GM12878 (cell line): ENCODE measurements at regions not wholly inside any gene's neighbourhood (a gene's known extent, or its start where the extent isn't known, plus 50 kb on each side); places are given as distances from the start of the nearest gene placed in this dataset.

ENCODE experiments used
- ATAC-seq: fragments of 200-7000 bp; cut with Tn5 transposase; 3 replicates; pipeline ENCODE4 v1.9.1; 2020; ENCODE audit warnings: mild to moderate bottlenecking, moderate library complexity
- BruUV-seq: library from RNA; stranded (reverse); fragments of 400-500 nt; replicated peaks from 2 replicates; lab custom pipeline; 2021; lab: Mats Ljungman, UMichigan
- CTCF ChIA-PET: fragments of 300-600 bp; sonication (Branson Sonifier 250); formaldehyde crosslinking; extraction: SDS; loops from one replicate; lab custom pipeline; 2021; ENCODE audit warnings: inconsistent platforms; lab: Yijun Ruan, JAX
- POLR2A ChIA-PET: fragments of 350-600 bp; formaldehyde crosslinking; extraction: SDS; loops from one replicate; lab custom pipeline; 2021; ENCODE audit warnings: inconsistent platforms; lab: Charles Lee
- RAD21 ChIA-PET: fragments of 300-600 bp; sonication (Branson Sonifier 250); formaldehyde crosslinking; loops from one replicate; lab custom pipeline; 2023; ENCODE audit warnings: antibody characterized with exemption; ENCODE audit not compliant: unreplicated experiment; lab: Charles Lee
- SMC1A ChIA-PET: fragments of 300-600 bp; sonication (Branson Sonifier 250); formaldehyde crosslinking; loops from one replicate; lab custom pipeline; 2023; ENCODE audit not compliant: unreplicated experiment, uncharacterized antibody; lab: Charles Lee
- DNase-seq: peaks from one replicate; pipeline ENCODE4 v3.0.0-alpha.2; 2011; ENCODE audit warnings: low read depth, low spot score
- FAIRE-seq: peaks from 3 replicates; lab custom pipeline; 2011; peaks lifted over from hg19 to GRCh38; lab: Jason Lieb, UNC
- H2AFZ ChIP-seq: 2 replicates; pipeline ENCODE4 v1.6.0; 2011; ENCODE audit warnings: low read depth, low read length, control low read depth; ENCODE audit not compliant: control insufficient read depth
- H3K27ac ChIP-seq: 2 replicates; pipeline ENCODE4 v1.5.1; 2011; ENCODE audit warnings: control low read depth; ENCODE audit not compliant: control insufficient read depth, insufficient read depth
- H3K27me3 ChIP-seq, 2 experiments: replicated peaks in 1 of 2; 2 replicates each; pipeline versions ENCODE4 v1.6.0 to v1.6.1; 2011; ENCODE audit warnings: low read length in 1 of 2; ENCODE audit not compliant: control insufficient read depth in 2 of 2, insufficient read depth in 2 of 2
- H3K36me3 ChIP-seq, 2 experiments: 2 replicates each; pipeline ENCODE4 v1.5.1; 2011; ENCODE audit warnings: low read length in 1 of 2; ENCODE audit not compliant: control insufficient read depth in 2 of 2, insufficient read depth in 2 of 2
- H3K4me1 ChIP-seq: 2 replicates; pipeline ENCODE4 v1.6.1; 2011; ENCODE audit warnings: mild to moderate bottlenecking, low read length, moderate library complexity, mixed read lengths; ENCODE audit not compliant: control insufficient read depth, insufficient read depth
- H3K4me2 ChIP-seq: 2 replicates; pipeline ENCODE4 v1.6.0; 2011; ENCODE audit warnings: control low read depth; ENCODE audit not compliant: control insufficient read depth, insufficient read depth
- H3K4me3 ChIP-seq: fragments of 200-600 bp; sonication (generic); 2 replicates; pipeline ENCODE4 v1.5.1; 2016
- H3K79me2 ChIP-seq: 2 replicates; pipeline ENCODE4 v1.6.0; 2011; ENCODE audit warnings: low read length; ENCODE audit not compliant: control insufficient read depth, insufficient read depth
- H3K9ac ChIP-seq: 2 replicates; pipeline ENCODE4 v1.8.0; 2011; ENCODE audit warnings: low read length, control low read depth, mixed read lengths; ENCODE audit not compliant: control insufficient read depth, insufficient read depth
- H3K9me3 ChIP-seq: replicated peaks from 3 replicates; pipeline ENCODE4 v1.5.1; 2011; ENCODE audit warnings: mild to moderate bottlenecking, low read length; ENCODE audit not compliant: control insufficient read depth, insufficient read depth
- H4K20me1 ChIP-seq: 2 replicates; pipeline ENCODE4 v1.6.0; 2011; ENCODE audit not compliant: control insufficient read depth, insufficient read depth
- BHLHE40 ChIP-seq, 2 experiments: fragments of 450-650 bp in 1 of 2; IDR thresholded peaks; 2 replicates each; pipeline ENCODE4 v1.6.1; 2011 to 2017; ENCODE audit warnings: low read depth in 2 of 2, borderline replicate concordance in 1 of 2, improper control_type of control experiment in 1 of 2, low read length in 1 of 2, mild to moderate bottlenecking in 1 of 2
- CBFB ChIP-seq: IDR thresholded peaks from 2 replicates; pipeline ENCODE4 v1.6.1; 2016; ENCODE audit warnings: antibody characterized with exemption, low read depth
- EGR1 ChIP-seq, 2 experiments: IDR thresholded peaks; 1 replicate in 1 of 2; 2 replicates in 1 of 2; pipeline ENCODE4 v1.6.1; 2011 to 2012; ENCODE audit warnings: low read depth in 2 of 2, low read length in 2 of 2, borderline replicate concordance in 1 of 2, mild to moderate bottlenecking in 1 of 2, moderate library complexity in 1 of 2
- EZH2 ChIP-seq: IDR thresholded peaks from 2 replicates; pipeline ENCODE4 v1.6.1; 2012; ENCODE audit warnings: low read depth, mild to moderate bottlenecking, control low read depth, inconsistent platforms, low read length, borderline replicate concordance; ENCODE audit not compliant: control insufficient read depth
- FOS ChIP-seq: IDR thresholded peaks from 3 replicates; pipeline ENCODE4 v1.6.1; 2011; ENCODE audit warnings: borderline replicate concordance; ENCODE audit not compliant: insufficient read length; ENCODE audit errors: extremely low read depth
- FOXM1 ChIP-seq: IDR thresholded peaks from 2 replicates; pipeline ENCODE4 v1.6.1; 2012; ENCODE audit warnings: low read depth, mild to moderate bottlenecking, inconsistent platforms, low read length, moderate library complexity
- HDGF ChIP-seq: fragments of 450-650 bp; IDR thresholded peaks from 2 replicates; pipeline ENCODE4 v1.6.1; 2016; ENCODE audit warnings: antibody characterized with exemption
- MEF2A ChIP-seq: IDR thresholded peaks from 2 replicates; pipeline ENCODE4 v1.6.1; 2011; ENCODE audit warnings: low read depth, mild to moderate bottlenecking, low read length, moderate library complexity; ENCODE audit not compliant: insufficient read depth
- MXI1 ChIP-seq: fragments of 150-350 bp; IDR thresholded peaks from 2 replicates; pipeline ENCODE4 v1.6.1; 2011; ENCODE audit warnings: low read depth, mild to moderate bottlenecking, inconsistent platforms, low read length, improper control_type of control experiment
- NR2C2 ChIP-seq: IDR thresholded peaks from 2 replicates; pipeline ENCODE4 v1.6.1; 2011; ENCODE audit warnings: borderline replicate concordance, low read depth; ENCODE audit not compliant: control insufficient read depth, insufficient read length
- PML ChIP-seq: IDR thresholded peaks from 2 replicates; pipeline ENCODE4 v1.6.1; 2012; ENCODE audit warnings: low read length, inconsistent platforms
- RAD51 ChIP-seq: fragments of 450-650 bp; IDR thresholded peaks from 2 replicates; pipeline ENCODE4 v1.6.1; 2016; ENCODE audit warnings: moderate library complexity, mild to moderate bottlenecking, inconsistent platforms
- RUNX3 ChIP-seq: IDR thresholded peaks from 2 replicates; pipeline ENCODE4 v1.6.1; 2012; ENCODE audit warnings: low read length, inconsistent platforms
- STAT3 ChIP-seq: IDR thresholded peaks from 2 replicates; pipeline ENCODE4 v1.6.1; 2011; ENCODE audit warnings: low read depth, low read length, improper control_type of control experiment
- TARDBP ChIP-seq: IDR thresholded peaks from 2 replicates; pipeline ENCODE4 v1.6.1; 2016; ENCODE audit warnings: borderline replicate concordance
- ZNF384 ChIP-seq: IDR thresholded peaks from 2 replicates; pipeline ENCODE4 v1.6.1; 2012; ENCODE audit warnings: low read depth, mild to moderate bottlenecking, low read length, improper control_type of control experiment, borderline replicate concordance
- ZSCAN29 ChIP-seq: fragments of 450-650 bp; IDR thresholded peaks from 2 replicates; pipeline ENCODE4 v1.6.1; 2017; ENCODE audit warnings: mild to moderate bottlenecking, moderate library complexity
- WGBS: methylation state at CpG from one replicate; pipeline ENCODE4 v1.1.6; 2016; ENCODE audit warnings: low lambda C conversion rate; ENCODE audit not compliant: insufficient replicate concordance, insufficient coverage; ENCODE audit errors: missing lambda C conversion rate; 5-methylcytosine and 5-hydroxymethylcytosine counted together
- in situ Hi-C: fragments of 300-500 bp; cut with MboI; formaldehyde crosslinking; loops from 9 replicates; pipeline ENCODE4 v1.14.3; 2018; ENCODE audit warnings: mixed read lengths
- intact Hi-C: fragments of 100-400 bp; cut with micrococcal nuclease; formaldehyde crosslinking; loops from one replicate; pipeline ENCODE4 v1.14.2; 2022; ENCODE audit not compliant: unreplicated experiment
- TF ChIP-seq, protein P1 (sequence below): IDR thresholded peaks from 2 replicates; pipeline ENCODE4 v1.6.1; 2011; ENCODE audit warnings: low read depth, mild to moderate bottlenecking, low read length, moderate library complexity, borderline replicate concordance; ENCODE audit errors: extremely low read depth
- TF ChIP-seq, protein P2 (sequence below): fragments of 450-650 bp; IDR thresholded peaks from 2 replicates; pipeline ENCODE4 v1.6.1; 2017; ENCODE audit warnings: mild to moderate bottlenecking, moderate library complexity

GRCh38 chr11:112722876-112723275 lies 238.3 kb upstream of the NCAM1 start:
- H2AFZ ChIP-seq = no peak overlapping the region
- ChIA-PET SMC1A (no interaction called here), RAD21 (interaction anchor here (1.0 kb wide), 1 partner anchor 135 kb away, joined by 4 read pairs; no protein-coding TSS in a partner anchor)
- FAIRE-seq (no peak), ATAC-seq (no peak), DNase-seq (no peak)
- no peak overlapping the region for H3K4me2 ChIP-seq
- no peak overlapping the region for H3K27ac ChIP-seq
- WGBS = 4% methylated on average over 4 of the region's 4 CpGs
- no peaks in the 10 kb centered on the region for H3K9me3 ChIP-seq
- H4K20me1 ChIP-seq = no peaks in the 10 kb centered on the region
- intact Hi-C loops = no loop called here
- in situ Hi-C loops = no loop called here
- no peaks in the 10 kb centered on the region for H3K79me2 ChIP-seq
- TF ChIP-seq RUNX3 = no peak
- no peak for TF ChIP-seq MEF2A
- no peak for TF ChIP-seq MXI1
- TF ChIP-seq HDGF = no peak
- no peak for TF ChIP-seq EZH2
- no peak for TF ChIP-seq RAD51
- no peak for TF ChIP-seq BHLHE40 (IDR thresholded peaks at IDR 0.05; ENCODE audit: borderline replicate concordance in 1 of 2, low read depth in 2 of 2, low read length in 1 of 2)
- no peak for TF ChIP-seq ZNF384
- no peak for TF ChIP-seq FOS
- TF ChIP-seq EGR1 (IDR thresholded peaks at IDR 0.05; ENCODE audit: borderline replicate concordance in 1 of 2, low read depth in 2 of 2, low read length in 2 of 2) = no peak
- no peak for TF ChIP-seq ZSCAN29
- TF ChIP-seq NR2C2 = no peak
- TF ChIP-seq, protein P1, sequence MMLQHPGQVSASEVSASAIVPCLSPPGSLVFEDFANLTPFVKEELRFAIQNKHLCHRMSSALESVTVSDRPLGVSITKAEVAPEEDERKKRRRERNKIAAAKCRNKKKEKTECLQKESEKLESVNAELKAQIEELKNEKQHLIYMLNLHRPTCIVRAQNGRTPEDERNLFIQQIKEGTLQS = no peak
- TF ChIP-seq, protein P2, sequence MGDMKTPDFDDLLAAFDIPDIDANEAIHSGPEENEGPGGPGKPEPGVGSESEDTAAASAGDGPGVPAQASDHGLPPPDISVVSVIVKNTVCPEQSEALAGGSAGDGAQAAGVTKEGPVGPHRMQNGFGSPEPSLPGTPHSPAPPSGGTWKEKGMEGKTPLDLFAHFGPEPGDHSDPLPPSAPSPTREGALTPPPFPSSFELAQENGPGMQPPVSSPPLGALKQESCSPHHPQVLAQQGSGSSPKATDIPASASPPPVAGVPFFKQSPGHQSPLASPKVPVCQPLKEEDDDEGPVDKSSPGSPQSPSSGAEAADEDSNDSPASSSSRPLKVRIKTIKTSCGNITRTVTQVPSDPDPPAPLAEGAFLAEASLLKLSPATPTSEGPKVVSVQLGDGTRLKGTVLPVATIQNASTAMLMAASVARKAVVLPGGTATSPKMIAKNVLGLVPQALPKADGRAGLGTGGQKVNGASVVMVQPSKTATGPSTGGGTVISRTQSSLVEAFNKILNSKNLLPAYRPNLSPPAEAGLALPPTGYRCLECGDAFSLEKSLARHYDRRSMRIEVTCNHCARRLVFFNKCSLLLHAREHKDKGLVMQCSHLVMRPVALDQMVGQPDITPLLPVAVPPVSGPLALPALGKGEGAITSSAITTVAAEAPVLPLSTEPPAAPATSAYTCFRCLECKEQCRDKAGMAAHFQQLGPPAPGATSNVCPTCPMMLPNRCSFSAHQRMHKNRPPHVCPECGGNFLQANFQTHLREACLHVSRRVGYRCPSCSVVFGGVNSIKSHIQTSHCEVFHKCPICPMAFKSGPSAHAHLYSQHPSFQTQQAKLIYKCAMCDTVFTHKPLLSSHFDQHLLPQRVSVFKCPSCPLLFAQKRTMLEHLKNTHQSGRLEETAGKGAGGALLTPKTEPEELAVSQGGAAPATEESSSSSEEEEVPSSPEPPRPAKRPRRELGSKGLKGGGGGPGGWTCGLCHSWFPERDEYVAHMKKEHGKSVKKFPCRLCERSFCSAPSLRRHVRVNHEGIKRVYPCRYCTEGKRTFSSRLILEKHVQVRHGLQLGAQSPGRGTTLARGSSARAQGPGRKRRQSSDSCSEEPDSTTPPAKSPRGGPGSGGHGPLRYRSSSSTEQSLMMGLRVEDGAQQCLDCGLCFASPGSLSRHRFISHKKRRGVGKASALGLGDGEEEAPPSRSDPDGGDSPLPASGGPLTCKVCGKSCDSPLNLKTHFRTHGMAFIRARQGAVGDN = no peak
- no peak for TF ChIP-seq STAT3
- TF ChIP-seq PML = no peak
- no peak for TF ChIP-seq TARDBP
- TF ChIP-seq CBFB = no peak
- no peak for TF ChIP-seq FOXM1
- TF ChIP-seq, all 136 proteins: peak for 0
- Histone ChIP-seq H3K27me3 (no peaks in the 10 kb centered on the region; a peak in 1 of 4 replicates), H3K4me1 (no peaks in the 10 kb centered on the region), H3K4me3 (no peak overlapping the region), H3K9ac (no peak overlapping the region), H3K36me3 (no peaks in the 10 kb centered on the region)
- ChIA-PET POLR2A (no interaction called here), CTCF (interaction anchor here (1.7 kb wide), 1 partner anchor 135 kb away, joined by 7 read pairs; no protein-coding TSS in a partner anchor)
- no TSS peak for BruUV-seq
